ENCODE measurements at regions not wholly inside any gene's neighbourhood (a gene's known extent, or its start where the extent isn't known, plus 50 kb on each side); places are given as distances from the start of the nearest gene placed in this dataset.

GRCh38 chr2:152861349-152861942, 143.0 kb downstream of the ARL6IP6 start:
- peak; percentile 29 for DNase-seq
- intact Hi-C loops (cut with DNase I; ENCODE audit: low total_unique reads) (no loop called here), in situ Hi-C loops (cut with MboI; ENCODE audit: low pct_ligation_motif_present in 1 of 4, low pct_unique_long_range_greater_than_20kb in 1 of 4, low sequenced_read_pairs in 3 of 4) (no loop called here)
- TF ChIP-seq, protein P1, sequence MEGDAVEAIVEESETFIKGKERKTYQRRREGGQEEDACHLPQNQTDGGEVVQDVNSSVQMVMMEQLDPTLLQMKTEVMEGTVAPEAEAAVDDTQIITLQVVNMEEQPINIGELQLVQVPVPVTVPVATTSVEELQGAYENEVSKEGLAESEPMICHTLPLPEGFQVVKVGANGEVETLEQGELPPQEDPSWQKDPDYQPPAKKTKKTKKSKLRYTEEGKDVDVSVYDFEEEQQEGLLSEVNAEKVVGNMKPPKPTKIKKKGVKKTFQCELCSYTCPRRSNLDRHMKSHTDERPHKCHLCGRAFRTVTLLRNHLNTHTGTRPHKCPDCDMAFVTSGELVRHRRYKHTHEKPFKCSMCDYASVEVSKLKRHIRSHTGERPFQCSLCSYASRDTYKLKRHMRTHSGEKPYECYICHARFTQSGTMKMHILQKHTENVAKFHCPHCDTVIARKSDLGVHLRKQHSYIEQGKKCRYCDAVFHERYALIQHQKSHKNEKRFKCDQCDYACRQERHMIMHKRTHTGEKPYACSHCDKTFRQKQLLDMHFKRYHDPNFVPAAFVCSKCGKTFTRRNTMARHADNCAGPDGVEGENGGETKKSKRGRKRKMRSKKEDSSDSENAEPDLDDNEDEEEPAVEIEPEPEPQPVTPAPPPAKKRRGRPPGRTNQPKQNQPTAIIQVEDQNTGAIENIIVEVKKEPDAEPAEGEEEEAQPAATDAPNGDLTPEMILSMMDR (IDR thresholded peaks at IDR 0.05) = peak; percentile 44 to 69 (median 54)
- no peak for TF ChIP-seq POLR2A (IDR thresholded peaks at IDR 0.05)
- 63% methylated on average over 5 to 6 of the region's 6 CpGs for WGBS, 2 donors (ENCODE audit: low coverage in 1 of 2)
- Histone ChIP-seq H3K36me3 (no peaks in the 10 kb centered on the region), H3K4me1 (no peaks in the 10 kb centered on the region), H3K9me3 (no peaks in the 10 kb centered on the region), H3K27ac (no peak overlapping the region), H3K27me3 (no peaks in the 10 kb centered on the region), H3K4me3 (no peak overlapping the region)

DNA sequence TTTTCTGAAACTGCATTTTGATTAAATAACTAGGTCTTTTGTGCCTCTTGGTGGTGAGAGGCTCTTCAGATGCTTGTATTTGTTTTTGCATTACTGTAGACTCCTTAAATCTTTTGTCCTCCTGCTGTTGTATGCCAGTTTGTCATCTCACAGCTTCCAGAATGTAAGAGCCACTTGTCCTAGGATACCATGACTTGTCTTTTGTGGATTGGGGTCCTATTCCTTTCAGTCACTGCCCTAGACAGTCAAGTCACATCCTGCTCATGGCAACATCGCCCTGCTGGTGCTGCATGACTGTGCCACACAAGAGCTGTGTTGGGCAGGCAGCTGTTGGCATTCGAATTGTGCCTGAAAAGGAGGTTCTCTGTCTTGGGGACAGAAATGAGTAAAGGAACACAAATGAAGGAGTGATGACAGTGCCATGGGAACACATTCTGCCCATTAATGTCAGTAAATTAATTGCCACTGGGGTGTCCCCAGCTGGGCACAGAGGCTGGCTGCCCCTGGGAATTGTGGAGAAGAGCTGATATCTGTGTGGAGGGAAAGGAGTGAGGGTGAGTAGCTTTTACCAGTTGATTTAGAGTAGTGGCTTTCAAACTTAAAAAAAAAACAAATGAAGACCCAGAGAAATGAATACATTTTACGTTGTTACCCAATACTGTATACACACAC, 140.3 kb downstream of the ARL6IP6 start:
- no peak overlapping the region for H3K27ac ChIP-seq
- in situ Hi-C loops (cut with MboI; ENCODE audit: low pct_ligation_motif_present in 1 of 4, low pct_unique_long_range_greater_than_20kb in 1 of 4, low sequenced_read_pairs in 3 of 4) (no loop called here), intact Hi-C loops (cut with DNase I; ENCODE audit: low total_unique reads) (no loop called here)
- TF ChIP-seq, protein P1 (IDR thresholded peaks at IDR 0.05) = no peak
- TF ChIP-seq POLR2A (IDR thresholded peaks at IDR 0.05) = no peak
- TF ChIP-seq EP300 (IDR thresholded peaks at IDR 0.05; ENCODE audit: low read depth) = no peak
- no peak for TF ChIP-seq POLR2AphosphoS5 (IDR thresholded peaks at IDR 0.05)
- DNase-seq = no peak
- H3K36me3 ChIP-seq = no peaks in the 10 kb centered on the region
- H3K4me1 ChIP-seq = no peaks in the 10 kb centered on the region
- no peaks in the 10 kb centered on the region for H3K9me3 ChIP-seq
- 61 to 89% methylated on average over 3 of the region's 3 CpGs for WGBS, 2 donors (ENCODE audit: low coverage in 1 of 2)
- no peak overlapping the region for H3K4me3 ChIP-seq
- H3K27me3 ChIP-seq = no peaks in the 10 kb centered on the region

DNA sequence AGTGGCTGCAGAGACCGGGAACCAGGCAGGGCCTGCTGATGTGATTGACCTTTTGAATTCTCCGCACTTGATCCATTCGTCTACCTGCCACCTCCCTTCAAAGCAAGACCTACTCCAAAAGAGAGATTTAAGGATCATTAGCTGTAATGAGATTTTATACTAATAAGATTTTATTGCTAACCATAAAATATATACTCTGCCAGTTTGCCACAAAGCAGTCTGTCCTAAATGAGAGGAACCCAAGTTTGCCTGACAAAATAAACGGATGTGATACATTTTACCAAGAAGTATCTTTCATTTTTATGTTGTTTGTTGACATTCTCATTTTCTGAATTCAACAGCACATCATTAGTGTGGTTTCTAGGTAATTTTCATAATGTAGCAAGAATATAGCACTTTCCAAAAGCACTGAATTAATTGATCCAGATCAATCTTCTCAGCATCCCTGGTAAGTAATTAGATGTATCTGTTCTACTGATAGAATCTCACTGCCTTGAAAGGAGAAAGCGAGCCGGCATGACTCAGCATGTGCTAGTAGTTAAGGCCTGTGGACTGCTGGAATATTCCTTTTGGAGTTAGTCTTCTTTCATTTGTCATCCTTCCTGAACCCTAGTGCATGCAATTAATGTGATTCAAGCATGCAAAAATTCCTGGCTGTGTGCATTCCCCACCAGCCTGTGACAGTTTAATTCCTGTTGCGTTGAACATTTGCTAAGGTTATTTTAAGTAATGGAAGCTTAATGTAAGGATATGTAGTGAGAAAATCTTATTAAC, 128.5 kb downstream of the ARL6IP6 start:
- WGBS, 2 donors (ENCODE audit: low coverage in 1 of 2) = 79 to 86% methylated on average over 4 to 7 of the region's 7 CpGs
- no peak for DNase-seq
- in situ Hi-C loops (cut with MboI; ENCODE audit: low pct_ligation_motif_present in 1 of 4, low pct_unique_long_range_greater_than_20kb in 1 of 4, low sequenced_read_pairs in 3 of 4) (no loop called here), intact Hi-C loops (cut with DNase I; ENCODE audit: low total_unique reads) (no loop called here)
- Histone ChIP-seq H3K27me3 (no peaks in the 10 kb centered on the region), H3K4me3 (no peak overlapping the region), H3K4me1 (no peaks in the 10 kb centered on the region), H3K36me3 (no peaks in the 10 kb centered on the region), H3K9me3 (no peaks in the 10 kb centered on the region), H3K27ac (no peak overlapping the region)
- TF ChIP-seq EP300 (IDR thresholded peaks at IDR 0.05; ENCODE audit: low read depth) (no peak), POLR2A (IDR thresholded peaks at IDR 0.05) (no peak), POLR2AphosphoS5 (IDR thresholded peaks at IDR 0.05) (no peak)
- TF ChIP-seq, protein P1 (IDR thresholded peaks at IDR 0.05) = no peak

DNA sequence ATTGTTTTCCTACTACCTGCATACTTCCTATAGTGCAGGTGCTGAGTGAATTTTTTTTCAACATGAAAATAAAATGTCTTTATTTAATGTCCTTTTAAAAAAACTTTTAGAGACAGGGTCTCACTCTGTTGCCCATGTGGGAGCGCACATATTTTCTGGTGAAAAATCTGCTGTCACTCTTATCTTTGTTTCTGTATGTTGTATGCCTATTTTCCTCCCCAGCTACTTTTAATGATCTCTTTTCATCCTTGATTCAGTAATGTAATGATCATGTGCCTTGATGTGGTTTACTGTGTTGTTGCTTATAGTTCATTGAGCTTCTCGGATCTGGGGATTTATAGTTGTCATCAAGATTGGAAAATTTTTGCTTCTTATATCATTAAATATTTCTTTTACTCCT, 117.3 kb downstream of the ARL6IP6 start:
- Histone ChIP-seq H3K9me3 (no peaks in the 10 kb centered on the region), H3K4me1 (no peaks in the 10 kb centered on the region), H3K36me3 (no peaks in the 10 kb centered on the region), H3K27me3 (no peaks in the 10 kb centered on the region), H3K4me3 (no peak overlapping the region), H3K27ac (no peak overlapping the region)
- in situ Hi-C loops (cut with MboI; ENCODE audit: low pct_ligation_motif_present in 1 of 4, low pct_unique_long_range_greater_than_20kb in 1 of 4, low sequenced_read_pairs in 3 of 4) (no loop called here), intact Hi-C loops (cut with DNase I; ENCODE audit: low total_unique reads) (no loop called here)
- no peak for DNase-seq
- 82 to 86% methylated on average over 2 of the region's 2 CpGs for WGBS, 2 donors (ENCODE audit: low coverage in 1 of 2)
- TF ChIP-seq POLR2AphosphoS5 (IDR thresholded peaks at IDR 0.05) (no peak), POLR2A (IDR thresholded peaks at IDR 0.05) (no peak), EP300 (IDR thresholded peaks at IDR 0.05; ENCODE audit: low read depth) (no peak)
- TF ChIP-seq, protein P1 (IDR thresholded peaks at IDR 0.05) = no peak
